Adrenal gland (tissue), 5 donors: ENCODE measurements at regions not wholly inside any gene's neighbourhood (a gene's known extent, or its start where the extent isn't known, plus 50 kb on each side); places are given as distances from the start of the nearest gene placed in this dataset.

ENCODE experiments used
- POLR2A ChIP-seq, 2 donors: fragments of 450-650 bp; IDR thresholded peaks; one replicate each; pipeline ENCODE4 v1.6.1; 2017; ENCODE audit warnings: antibody characterized with exemption in 2 of 2, mild to moderate bottlenecking in 2 of 2, moderate library complexity in 1 of 2
- TF ChIP-seq, protein P1 (sequence below), 6 experiments: fragments of 450-650 bp in 4 of 6; fragments of 200-600 bp in 2 of 6; sonication (generic) in 1 of 6; IDR thresholded peaks; 1 replicate in 5 of 6; 2 replicates in 1 of 6; pipeline versions ENCODE4 v1.5.1 to v1.8.0; 2016 to 2021; ENCODE audit warnings: antibody characterized with exemption in 6 of 6, mild to moderate bottlenecking in 2 of 6, moderate library complexity in 1 of 6
- donor health status: DM: no; HTN: no; CAD: no.

DNA sequence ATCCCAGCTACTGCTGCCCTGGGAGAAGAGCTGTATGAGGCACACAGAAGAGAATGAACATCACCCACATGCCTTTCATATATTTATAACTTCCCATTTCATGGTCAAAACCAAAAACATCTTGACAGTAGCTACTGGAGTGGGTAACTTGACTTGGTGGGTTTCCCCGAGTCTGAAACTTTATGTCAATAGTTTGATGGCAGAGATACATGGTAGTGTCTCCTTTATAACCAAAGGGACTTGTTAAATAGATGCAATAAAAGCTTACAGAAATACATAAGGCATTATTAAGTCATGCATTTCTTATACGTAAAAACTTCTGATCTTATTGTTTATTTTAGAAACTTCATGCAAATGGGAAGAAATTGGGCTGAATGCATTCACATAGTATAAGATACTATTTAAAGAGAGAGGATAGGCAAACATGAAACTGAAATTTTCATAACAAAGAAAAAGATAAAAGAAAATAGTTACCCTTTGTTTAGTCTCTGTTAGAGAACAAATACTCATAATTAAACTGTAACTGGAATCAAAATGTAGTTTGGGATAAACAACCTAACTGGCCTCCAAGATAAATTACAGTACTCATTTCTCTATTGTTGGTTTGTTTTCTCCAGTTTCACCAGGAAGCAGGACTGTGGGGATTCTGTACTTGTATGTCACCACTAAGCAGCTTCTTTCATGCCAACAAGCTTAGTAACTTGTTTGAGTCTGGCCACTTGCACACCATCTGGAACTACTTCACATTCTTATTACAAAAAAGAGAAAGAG is 459.3 kb upstream of the MEF2C start:
- TF ChIP-seq, protein P1, sequence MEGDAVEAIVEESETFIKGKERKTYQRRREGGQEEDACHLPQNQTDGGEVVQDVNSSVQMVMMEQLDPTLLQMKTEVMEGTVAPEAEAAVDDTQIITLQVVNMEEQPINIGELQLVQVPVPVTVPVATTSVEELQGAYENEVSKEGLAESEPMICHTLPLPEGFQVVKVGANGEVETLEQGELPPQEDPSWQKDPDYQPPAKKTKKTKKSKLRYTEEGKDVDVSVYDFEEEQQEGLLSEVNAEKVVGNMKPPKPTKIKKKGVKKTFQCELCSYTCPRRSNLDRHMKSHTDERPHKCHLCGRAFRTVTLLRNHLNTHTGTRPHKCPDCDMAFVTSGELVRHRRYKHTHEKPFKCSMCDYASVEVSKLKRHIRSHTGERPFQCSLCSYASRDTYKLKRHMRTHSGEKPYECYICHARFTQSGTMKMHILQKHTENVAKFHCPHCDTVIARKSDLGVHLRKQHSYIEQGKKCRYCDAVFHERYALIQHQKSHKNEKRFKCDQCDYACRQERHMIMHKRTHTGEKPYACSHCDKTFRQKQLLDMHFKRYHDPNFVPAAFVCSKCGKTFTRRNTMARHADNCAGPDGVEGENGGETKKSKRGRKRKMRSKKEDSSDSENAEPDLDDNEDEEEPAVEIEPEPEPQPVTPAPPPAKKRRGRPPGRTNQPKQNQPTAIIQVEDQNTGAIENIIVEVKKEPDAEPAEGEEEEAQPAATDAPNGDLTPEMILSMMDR (IDR thresholded peaks at IDR 0.05): no peak
- TF ChIP-seq POLR2A (IDR thresholded peaks at IDR 0.05): no peak
